HG02973 (cell line): ENCODE measurements at regions not wholly inside any gene's neighbourhood (a gene's known extent, or its start where the extent isn't known, plus 50 kb on each side); places are given as distances from the start of the nearest gene placed in this dataset.

ENCODE experiments used
- ATAC-seq: cut with Tn5 transposase; IDR thresholded peaks from one replicate; pipeline ENCODE4 v1.9.1; 2021; ENCODE audit warnings: moderate library complexity; ENCODE audit not compliant: unreplicated experiment

- no peak for ATAC-seq
Observed at GRCh38 chr5:175054243-175054642, 329.9 kb downstream of the MSX2 start.

- ATAC-seq = no peak
Observed at GRCh38 chr5:175052351-175052750, 328.0 kb downstream of the MSX2 start.

GRCh38 chr5:175047048-175047447 lies 322.7 kb downstream of the MSX2 start:
- ATAC-seq = no peak

- ATAC-seq = no peak
Observed at GRCh38 chr5:175045820-175046219, 321.4 kb downstream of the MSX2 start.

DNA sequence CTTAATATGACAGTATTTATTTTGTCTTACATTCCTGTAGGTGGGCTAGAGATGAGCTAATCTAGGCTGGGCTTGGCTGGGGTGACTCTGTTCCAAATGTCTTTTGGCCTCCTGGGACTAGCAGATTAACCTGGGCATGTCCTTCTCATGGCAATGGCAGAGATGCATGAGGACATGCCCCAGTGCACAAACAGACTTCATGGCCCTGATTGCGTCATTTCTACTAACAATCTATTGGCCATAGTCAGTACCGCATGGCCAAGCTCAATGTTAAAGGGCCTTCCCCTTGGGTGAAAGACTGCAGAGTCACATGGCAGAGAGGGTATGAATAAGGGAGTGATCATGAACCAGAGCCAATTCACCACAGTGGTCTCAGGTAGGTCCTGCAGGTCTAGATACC lies 313.4 kb downstream of the MSX2 start:
- ATAC-seq = no peak

DNA sequence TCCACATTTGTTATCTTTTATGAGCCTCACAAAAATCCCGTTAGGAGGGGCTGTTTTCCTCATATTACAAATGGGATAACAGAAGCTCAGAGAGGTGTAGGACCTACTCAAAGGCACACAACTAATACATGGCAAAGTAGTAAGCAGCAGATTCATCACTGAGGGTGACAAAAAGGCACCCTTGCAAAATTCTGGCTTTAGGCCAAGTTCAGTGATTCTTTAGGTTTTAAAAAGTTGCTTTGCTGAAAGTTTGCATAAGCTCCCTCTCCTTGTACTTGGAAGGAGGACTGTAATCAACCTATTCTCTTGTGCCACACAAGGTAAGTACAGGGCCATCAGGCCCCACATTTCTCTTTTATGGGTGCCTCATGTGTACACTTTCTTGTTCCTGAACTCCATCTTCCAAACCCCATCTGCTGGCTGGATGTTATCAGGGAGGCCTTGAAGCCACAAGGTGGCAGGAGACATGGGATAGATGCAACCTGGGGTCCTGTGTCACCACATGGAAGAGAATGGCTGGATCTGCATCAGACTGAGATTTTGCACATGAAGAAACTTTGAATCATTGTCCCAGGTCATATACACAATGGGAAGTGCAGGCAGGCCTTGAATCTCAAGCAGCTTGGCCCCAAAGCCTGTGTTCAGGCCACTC lies 311.6 kb downstream of the MSX2 start:
- no peak for ATAC-seq

DNA sequence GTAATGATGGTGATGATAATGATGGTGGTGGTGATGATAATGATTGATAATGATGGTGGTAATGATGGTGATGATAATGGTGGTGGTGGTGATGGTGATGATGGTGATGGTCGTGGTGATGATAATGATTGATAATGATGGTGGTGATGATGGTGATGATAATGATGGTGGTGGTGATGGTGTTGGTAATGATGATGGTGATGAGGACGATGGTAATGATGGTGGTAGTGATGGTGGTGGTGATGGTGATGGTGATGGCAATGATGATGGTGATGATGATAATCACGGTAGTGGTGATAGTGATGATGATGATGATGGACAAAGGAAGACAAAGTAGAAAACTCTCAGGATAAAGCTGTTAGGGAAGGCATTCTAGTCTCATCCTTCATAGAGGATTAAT lies 310.5 kb downstream of the MSX2 start:
- no peak for ATAC-seq

DNA sequence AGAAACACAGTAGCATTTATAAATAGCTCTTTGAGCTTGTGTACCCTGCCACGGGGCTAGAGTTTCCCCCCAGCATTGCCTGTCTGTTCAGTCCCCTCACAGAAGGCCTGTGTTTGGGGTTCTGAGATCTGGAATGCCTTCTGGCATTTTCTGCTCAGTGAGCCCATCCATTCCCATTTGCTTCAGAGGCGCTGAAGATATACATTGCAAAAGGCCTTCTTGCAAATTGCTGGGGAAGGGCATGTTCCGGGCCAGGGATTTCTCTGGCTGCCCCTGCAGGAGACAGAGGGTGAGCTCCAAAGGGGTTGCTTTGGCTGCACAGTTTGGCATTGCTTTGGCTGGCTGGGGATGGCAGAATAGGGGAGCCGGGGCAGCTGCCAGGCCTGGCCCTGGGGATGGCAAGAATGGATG lies 308.4 kb downstream of the MSX2 start:
- ATAC-seq = no peak

DNA sequence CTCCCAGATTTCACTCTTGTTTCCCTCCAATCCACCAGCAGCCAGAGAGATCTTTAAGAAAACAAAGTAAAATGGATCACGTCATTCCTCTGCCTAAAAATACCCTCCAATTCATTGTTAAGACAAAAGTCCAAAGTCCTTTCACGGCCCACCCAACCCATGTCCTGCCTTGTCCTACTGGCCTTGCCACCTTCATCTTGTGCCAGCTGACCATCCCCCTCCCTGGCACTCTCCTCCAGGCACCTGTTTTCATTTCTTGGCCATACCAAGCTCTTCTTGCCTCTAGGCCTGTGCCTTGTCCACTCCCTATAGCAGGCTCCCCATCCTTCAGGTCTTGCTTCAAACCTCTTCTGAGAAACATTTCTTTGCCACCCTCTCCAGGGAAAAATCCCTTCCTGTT lies 307.6 kb downstream of the MSX2 start:
- no peak for ATAC-seq

- no peak for ATAC-seq
Observed at GRCh38 chr5:175027390-175027789, 303.0 kb downstream of the MSX2 start.

- ATAC-seq = no peak
Observed at GRCh38 chr5:175025077-175025476, 300.7 kb downstream of the MSX2 start.

DNA sequence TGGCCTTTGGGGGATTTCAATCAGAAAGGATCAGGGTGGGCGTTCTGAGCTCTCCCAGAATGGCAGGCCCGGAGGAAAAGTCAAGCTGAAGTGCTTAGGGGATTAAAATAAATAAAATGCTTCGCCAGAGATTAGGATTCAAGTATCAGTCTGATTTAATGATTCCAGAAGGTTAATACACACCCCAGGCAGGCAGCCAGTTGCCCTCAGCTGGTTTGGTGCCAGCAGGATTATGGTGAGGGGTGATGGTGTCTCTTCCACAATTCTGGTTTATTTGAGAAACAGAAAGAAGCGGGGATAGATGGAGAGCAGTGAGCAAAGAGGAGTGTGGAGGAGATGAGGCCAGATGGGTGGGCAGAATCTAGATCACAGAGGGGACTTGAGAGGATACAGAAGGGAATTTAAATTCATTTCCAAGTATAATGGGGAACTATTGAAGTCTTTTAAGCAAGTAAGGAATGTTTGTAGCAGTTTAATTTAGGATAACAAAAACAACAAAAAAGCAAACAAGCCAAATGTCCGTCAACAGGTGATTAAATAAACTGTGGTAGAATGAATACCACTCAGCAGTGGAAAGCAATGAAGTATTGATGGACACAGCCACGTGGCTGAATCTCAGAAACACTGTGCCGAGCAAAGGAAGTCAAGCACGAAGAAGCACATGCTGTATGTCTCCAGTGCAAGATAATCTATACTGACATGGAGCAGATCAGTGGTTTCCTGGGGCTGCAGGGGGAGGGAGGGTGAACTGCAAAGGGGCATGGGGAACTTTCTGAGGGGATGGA lies 297.7 kb downstream of the MSX2 start:
- ATAC-seq = no peak

- no peak for ATAC-seq
Observed at GRCh38 chr5:175021321-175021720, 296.9 kb downstream of the MSX2 start.

GRCh38 chr5:175015028-175015685 lies 290.8 kb downstream of the MSX2 start:
- no peak for ATAC-seq

- ATAC-seq = no peak
Observed at GRCh38 chr5:175013251-175013650, 288.9 kb downstream of the MSX2 start.

- ATAC-seq = no peak
Observed at GRCh38 chr5:175012267-175012666, 287.9 kb downstream of the MSX2 start.

- no peak for ATAC-seq
Observed at GRCh38 chr5:175003531-175003930, 279.1 kb downstream of the MSX2 start.

GRCh38 chr5:175001876-175002645 lies 277.7 kb downstream of the MSX2 start:
- ATAC-seq = no peak

- no peak for ATAC-seq
Observed at GRCh38 chr5:175001311-175001710, 276.9 kb downstream of the MSX2 start.

- ATAC-seq = no peak
Observed at GRCh38 chr5:174999581-174999980, 275.2 kb downstream of the MSX2 start.

- no peak for ATAC-seq
Observed at GRCh38 chr5:174998131-174998730, 273.8 kb downstream of the MSX2 start.
